ENCODE measurements at regions not wholly inside any gene's neighbourhood (a gene's known extent, or its start where the extent isn't known, plus 50 kb on each side); places are given as distances from the start of the nearest gene placed in this dataset.
"Not testable (repeated sequence)": the region's sequence is repeated elsewhere in the genome, so short reads cannot be mapped to it uniquely, and the experiment has no call there.

GRCh38 chr5:155163084-155163483 is 149.5 kb downstream of the KIF4B start:
- not testable (repeated sequence) for TF ChIP-seq CTCF (IDR thresholded peaks at IDR 0.05 in 2 of 3, conservative IDR thresholded peaks at IDR 0.05 in 1 of 3; ENCODE audit: borderline replicate concordance in 1 of 3, insufficient read depth in 1 of 3, low read depth in 2 of 3, low read length in 2 of 3); SP1 (IDR thresholded peaks at IDR 0.05; ENCODE audit: low read depth); POLR2A (IDR thresholded peaks at IDR 0.05; ENCODE audit: borderline replicate concordance, extremely low read depth, insufficient read depth, insufficient read length); CBX3 (IDR thresholded peaks at IDR 0.05; ENCODE audit: low read depth); ZNF274 (IDR thresholded peaks at IDR 0.05; ENCODE audit: low read depth, low read length)
